ENCODE measurements at regions not wholly inside any gene's neighbourhood (a gene's known extent, or its start where the extent isn't known, plus 50 kb on each side); places are given as distances from the start of the nearest gene placed in this dataset.

- TF ChIP-seq OSR1 (CRISPR knock-in tag; IDR thresholded peaks at IDR 0.05), result no peak
- TF ChIP-seq CREB5 (CRISPR knock-in tag; IDR thresholded peaks at IDR 0.05; ENCODE audit: low read depth), result no peak
- no peak for TF ChIP-seq TCF4 (CRISPR knock-in tag; IDR thresholded peaks at IDR 0.05; ENCODE audit: borderline replicate concordance)
- no peak for TF ChIP-seq ZNF565 (CRISPR knock-in tag; conservative IDR thresholded peaks at IDR 0.05; ENCODE audit: low read depth)
- TF ChIP-seq ZNF8 (CRISPR knock-in tag; IDR thresholded peaks at IDR 0.05), result no peak
- TF ChIP-seq PATZ1 (CRISPR knock-in tag; IDR thresholded peaks at IDR 0.05; ENCODE audit: borderline replicate concordance), result no peak
- TF ChIP-seq CSRNP3 (CRISPR knock-in tag; IDR thresholded peaks at IDR 0.05), result no peak
- TF ChIP-seq ZNF70 (CRISPR knock-in tag; IDR thresholded peaks at IDR 0.05), result no peak
- no peak for TF ChIP-seq TOX (CRISPR knock-in tag; IDR thresholded peaks at IDR 0.05; ENCODE audit: borderline replicate concordance)
- no peak for TF ChIP-seq RARB (CRISPR knock-in tag; IDR thresholded peaks at IDR 0.05)
- TF ChIP-seq PPARA (CRISPR knock-in tag; IDR thresholded peaks at IDR 0.05; ENCODE audit: borderline replicate concordance), result no peak
- TF ChIP-seq ZFP3 (CRISPR knock-in tag; IDR thresholded peaks at IDR 0.05), result no peak
- TF ChIP-seq BACH2 (CRISPR knock-in tag; IDR thresholded peaks at IDR 0.05; ENCODE audit: borderline replicate concordance), result no peak
- TF ChIP-seq CSDC2 (CRISPR knock-in tag; IDR thresholded peaks at IDR 0.05), result no peak
- no peak for TF ChIP-seq ARNTL (CRISPR knock-in tag; IDR thresholded peaks at IDR 0.05; ENCODE audit: borderline replicate concordance, low read depth)
- no peak for TF ChIP-seq GLIS3 (CRISPR knock-in tag; IDR thresholded peaks at IDR 0.05)
- no peak for TF ChIP-seq ISL1 (CRISPR knock-in tag; IDR thresholded peaks at IDR 0.05)
- ATAC-seq, result no peak
Measured at GRCh38 chr3:159922861-159923312, 65.7 kb upstream of the IL12A start.

GRCh38 chr3:159923336-159923735 is 65.3 kb upstream of the IL12A start:
- no peak for ATAC-seq
- no peak for TF ChIP-seq CSRNP3 (CRISPR knock-in tag; IDR thresholded peaks at IDR 0.05)
- TF ChIP-seq ZFP30 (CRISPR knock-in tag; IDR thresholded peaks at IDR 0.05), result no peak
- TF ChIP-seq PATZ1 (CRISPR knock-in tag; IDR thresholded peaks at IDR 0.05; ENCODE audit: borderline replicate concordance), result no peak
- no peak for TF ChIP-seq CREB5 (CRISPR knock-in tag; IDR thresholded peaks at IDR 0.05; ENCODE audit: low read depth)
- TF ChIP-seq GLIS3 (CRISPR knock-in tag; IDR thresholded peaks at IDR 0.05), result no peak
- no peak for TF ChIP-seq ZC3H10 (CRISPR knock-in tag; IDR thresholded peaks at IDR 0.05)
- TF ChIP-seq ARNTL (CRISPR knock-in tag; IDR thresholded peaks at IDR 0.05; ENCODE audit: borderline replicate concordance, low read depth), result no peak
- TF ChIP-seq ESRRG (CRISPR knock-in tag; IDR thresholded peaks at IDR 0.05), result no peak
- TF ChIP-seq, protein P1, sequence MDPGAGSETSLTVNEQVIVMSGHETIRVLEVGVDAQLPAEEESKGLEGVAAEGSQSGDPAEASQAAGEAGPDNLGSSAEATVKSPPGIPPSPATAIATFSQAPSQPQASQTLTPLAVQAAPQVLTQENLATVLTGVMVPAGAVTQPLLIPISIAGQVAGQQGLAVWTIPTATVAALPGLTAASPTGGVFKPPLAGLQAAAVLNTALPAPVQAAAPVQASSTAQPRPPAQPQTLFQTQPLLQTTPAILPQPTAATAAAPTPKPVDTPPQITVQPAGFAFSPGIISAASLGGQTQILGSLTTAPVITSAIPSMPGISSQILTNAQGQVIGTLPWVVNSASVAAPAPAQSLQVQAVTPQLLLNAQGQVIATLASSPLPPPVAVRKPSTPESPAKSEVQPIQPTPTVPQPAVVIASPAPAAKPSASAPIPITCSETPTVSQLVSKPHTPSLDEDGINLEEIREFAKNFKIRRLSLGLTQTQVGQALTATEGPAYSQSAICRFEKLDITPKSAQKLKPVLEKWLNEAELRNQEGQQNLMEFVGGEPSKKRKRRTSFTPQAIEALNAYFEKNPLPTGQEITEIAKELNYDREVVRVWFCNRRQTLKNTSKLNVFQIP (CRISPR knock-in tag; IDR thresholded peaks at IDR 0.05; ENCODE audit: borderline replicate concordance, low read depth), result no peak

All from SK-N-SH treated with all-trans-retinoic acid at 6 μM for 48 hours (cell line).